ENCODE measurements at regions not wholly inside any gene's neighbourhood (a gene's known extent, or its start where the extent isn't known, plus 50 kb on each side); places are given as distances from the start of the nearest gene placed in this dataset.

DNA sequence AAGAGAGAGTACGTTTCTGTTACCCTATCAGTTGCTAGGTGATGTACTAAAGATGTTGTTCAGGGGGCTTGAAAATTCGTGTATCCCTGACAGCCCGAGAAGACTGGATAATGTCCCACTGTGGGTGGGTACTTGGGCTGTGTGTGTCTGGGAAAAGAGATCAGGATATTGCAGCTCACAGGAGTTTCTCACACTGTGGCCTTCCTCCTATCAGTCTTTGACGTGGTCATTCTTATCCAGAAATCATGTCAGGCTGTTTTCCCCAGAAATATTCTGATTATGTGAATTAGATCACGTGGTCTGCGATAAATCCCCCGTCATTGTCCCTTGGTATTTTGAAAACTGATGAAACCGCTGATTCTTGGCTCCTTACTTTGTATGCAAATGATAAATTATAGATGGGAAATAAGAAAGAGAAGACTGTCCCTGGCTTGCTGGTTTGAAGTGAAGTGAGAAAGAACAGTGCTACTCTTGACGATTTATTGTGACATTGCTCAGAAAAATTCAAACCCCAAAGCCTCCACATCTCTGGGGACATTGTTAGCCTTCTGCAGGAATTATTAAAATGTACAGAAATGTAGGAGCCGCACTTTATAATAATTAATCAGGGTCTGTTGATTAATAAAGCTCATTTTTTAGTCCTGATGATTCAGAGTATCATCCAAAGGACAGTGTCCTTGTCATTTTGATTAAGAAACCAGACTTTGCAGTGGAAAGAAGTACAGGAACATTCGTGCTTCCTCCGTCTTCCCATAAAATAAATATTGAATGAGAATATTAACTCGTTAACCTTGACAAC lies 167.5 kb upstream of the TSHZ2 start:
- H3K4me3 ChIP-seq: no peak overlapping the region
- no peaks in the 10 kb centered on the region for H3K36me3 ChIP-seq
- DNase-seq: no peak
- H3K27ac ChIP-seq: no peak overlapping the region
- TF ChIP-seq, protein P1, sequence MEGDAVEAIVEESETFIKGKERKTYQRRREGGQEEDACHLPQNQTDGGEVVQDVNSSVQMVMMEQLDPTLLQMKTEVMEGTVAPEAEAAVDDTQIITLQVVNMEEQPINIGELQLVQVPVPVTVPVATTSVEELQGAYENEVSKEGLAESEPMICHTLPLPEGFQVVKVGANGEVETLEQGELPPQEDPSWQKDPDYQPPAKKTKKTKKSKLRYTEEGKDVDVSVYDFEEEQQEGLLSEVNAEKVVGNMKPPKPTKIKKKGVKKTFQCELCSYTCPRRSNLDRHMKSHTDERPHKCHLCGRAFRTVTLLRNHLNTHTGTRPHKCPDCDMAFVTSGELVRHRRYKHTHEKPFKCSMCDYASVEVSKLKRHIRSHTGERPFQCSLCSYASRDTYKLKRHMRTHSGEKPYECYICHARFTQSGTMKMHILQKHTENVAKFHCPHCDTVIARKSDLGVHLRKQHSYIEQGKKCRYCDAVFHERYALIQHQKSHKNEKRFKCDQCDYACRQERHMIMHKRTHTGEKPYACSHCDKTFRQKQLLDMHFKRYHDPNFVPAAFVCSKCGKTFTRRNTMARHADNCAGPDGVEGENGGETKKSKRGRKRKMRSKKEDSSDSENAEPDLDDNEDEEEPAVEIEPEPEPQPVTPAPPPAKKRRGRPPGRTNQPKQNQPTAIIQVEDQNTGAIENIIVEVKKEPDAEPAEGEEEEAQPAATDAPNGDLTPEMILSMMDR (IDR thresholded peaks at IDR 0.05): no peak
- H3K4me1 ChIP-seq: no peaks in the 10 kb centered on the region
- H3K27me3 ChIP-seq: no peaks in the 10 kb centered on the region
- H3K9me3 ChIP-seq: no peaks in the 10 kb centered on the region
- intact Hi-C loops (cut with DNase I; ENCODE audit: low total_unique reads): no loop called here

GRCh38 chr20:52801628-52802006 lies 170.5 kb upstream of the TSHZ2 start:
- DNase-seq: peak in 1 of 2 donors; percentile 29
- intact Hi-C loops (cut with DNase I; ENCODE audit: low total_unique reads): no loop called here
- no peaks in the 10 kb centered on the region for H3K4me1 ChIP-seq
- TF ChIP-seq, protein P1 (IDR thresholded peaks at IDR 0.05): no peak
- H3K36me3 ChIP-seq: no peaks in the 10 kb centered on the region
- no peak overlapping the region for H3K4me3 ChIP-seq
- no peaks in the 10 kb centered on the region for H3K27me3 ChIP-seq
- no peaks in the 10 kb centered on the region for H3K9me3 ChIP-seq
- H3K27ac ChIP-seq: no peak overlapping the region

DNA sequence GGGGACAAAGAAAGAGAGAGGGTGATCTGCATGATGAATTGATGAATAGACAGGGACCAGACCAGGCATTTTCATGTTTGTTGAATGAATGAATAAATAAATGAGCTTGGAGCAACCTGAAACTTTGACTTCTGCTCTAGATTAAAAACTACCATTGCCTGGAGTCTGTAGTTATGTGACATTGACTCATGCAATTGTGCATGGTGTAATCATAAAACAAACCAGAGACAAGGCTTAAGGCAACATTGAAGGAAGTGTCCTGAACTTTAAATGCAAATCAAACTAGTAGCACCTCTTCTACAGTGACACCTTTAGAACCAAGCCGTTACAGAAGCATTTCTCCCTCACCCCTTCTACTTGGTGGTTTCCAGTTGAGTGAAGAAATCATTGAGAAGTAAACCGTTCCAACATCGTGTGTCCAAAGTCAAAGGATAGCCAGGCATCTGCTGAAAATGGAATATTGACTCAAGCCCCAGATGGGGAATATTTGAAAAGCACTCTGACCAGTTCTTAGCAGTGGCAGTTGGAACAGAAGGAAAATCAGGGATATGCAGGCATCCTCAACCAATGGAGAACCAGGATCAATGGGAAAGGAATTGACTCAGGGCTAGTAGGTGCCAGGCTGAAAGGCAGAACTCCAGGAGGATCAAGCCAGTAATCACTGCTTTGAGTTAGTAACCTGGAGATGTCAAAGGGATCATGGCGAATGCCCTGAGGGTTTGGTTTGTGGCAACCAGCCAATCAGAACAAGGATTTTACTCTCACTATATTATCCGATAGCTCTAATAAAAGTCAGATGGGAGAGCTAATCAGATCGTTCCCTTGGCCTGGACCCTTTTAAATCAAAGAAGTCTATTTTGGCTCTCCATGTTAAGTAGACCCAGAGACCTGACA lies 171.2 kb upstream of the TSHZ2 start:
- no peak overlapping the region for H3K27ac ChIP-seq
- TF ChIP-seq, protein P1 (IDR thresholded peaks at IDR 0.05): no peak

GRCh38 chr20:52799130-52799529 lies 173.0 kb upstream of the TSHZ2 start:
- DNase-seq: no peak
- Histone ChIP-seq H3K27ac (no peak overlapping the region), H3K4me1 (no peaks in the 10 kb centered on the region), H3K27me3 (no peaks in the 10 kb centered on the region), H3K4me3 (no peak overlapping the region), H3K9me3 (no peaks in the 10 kb centered on the region), H3K36me3 (no peaks in the 10 kb centered on the region)
- TF ChIP-seq, protein P1 (IDR thresholded peaks at IDR 0.05): no peak
- intact Hi-C loops (cut with DNase I; ENCODE audit: low total_unique reads): no loop called here

More for the DNA sequence above, 171.2 kb upstream of the TSHZ2 start:
- H3K9me3 ChIP-seq: no peaks in the 10 kb centered on the region
- DNase-seq: no peak
- no peaks in the 10 kb centered on the region for H3K4me1 ChIP-seq
- H3K36me3 ChIP-seq: no peaks in the 10 kb centered on the region
- H3K4me3 ChIP-seq: no peak overlapping the region
- no peaks in the 10 kb centered on the region for H3K27me3 ChIP-seq
- intact Hi-C loops (cut with DNase I; ENCODE audit: low total_unique reads): no loop called here

DNA sequence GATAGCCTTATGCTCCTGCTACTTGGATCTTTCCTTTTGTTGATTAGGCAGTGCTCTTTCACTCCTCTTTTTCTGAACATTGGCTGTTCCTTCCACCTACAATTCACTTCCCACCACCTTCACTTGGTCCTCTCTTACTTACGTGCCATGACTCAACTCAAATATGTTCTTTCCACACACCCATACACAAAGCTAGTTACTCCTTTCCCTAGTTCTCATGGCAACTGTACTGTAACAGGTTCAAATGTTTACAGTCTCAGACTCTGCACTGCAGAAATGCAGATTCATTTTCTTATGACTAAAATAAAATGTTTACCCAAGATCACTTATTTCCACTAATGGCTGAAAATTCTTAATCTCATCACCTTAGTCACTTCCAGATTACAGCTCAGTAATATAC lies 174.0 kb upstream of the TSHZ2 start:
- intact Hi-C loops (cut with DNase I; ENCODE audit: low total_unique reads): no loop called here
- no peaks in the 10 kb centered on the region for H3K4me1 ChIP-seq
- no peak overlapping the region for H3K27ac ChIP-seq
- H3K4me3 ChIP-seq: no peak overlapping the region
- H3K27me3 ChIP-seq: no peaks in the 10 kb centered on the region
- no peaks in the 10 kb centered on the region for H3K9me3 ChIP-seq
- TF ChIP-seq, protein P1 (IDR thresholded peaks at IDR 0.05): no peak
- no peak for DNase-seq
- H3K36me3 ChIP-seq: no peaks in the 10 kb centered on the region

All from tibial artery (tissue), 4 donors.